ENCODE measurements at regions not wholly inside any gene's neighbourhood (a gene's known extent, or its start where the extent isn't known, plus 50 kb on each side); places are given as distances from the start of the nearest gene placed in this dataset.

GRCh38 chr5:117010574-117010973, 436.0 kb upstream of the SEMA6A start:
- no peak for TF ChIP-seq JUN (IDR thresholded peaks at IDR 0.05; ENCODE audit: borderline replicate concordance, insufficient read depth, insufficient read length, low read depth)
- no peak for TF ChIP-seq EZH2 (IDR thresholded peaks at IDR 0.05; ENCODE audit: borderline replicate concordance, low read depth, low read length, severe bottlenecking)
- TF ChIP-seq MYC (IDR thresholded peaks at IDR 0.05; ENCODE audit: low read depth, low read length), result no peak
- no peak for TF ChIP-seq POLR2A (IDR thresholded peaks at IDR 0.05; ENCODE audit: low read depth, low read length)
- TF ChIP-seq POLR2AphosphoS5 (IDR thresholded peaks at IDR 0.05; ENCODE audit: insufficient read depth, low read depth, low read length), result no peak
- TF ChIP-seq, protein P1, sequence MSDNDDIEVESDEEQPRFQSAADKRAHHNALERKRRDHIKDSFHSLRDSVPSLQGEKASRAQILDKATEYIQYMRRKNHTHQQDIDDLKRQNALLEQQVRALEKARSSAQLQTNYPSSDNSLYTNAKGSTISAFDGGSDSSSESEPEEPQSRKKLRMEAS (IDR thresholded peaks at IDR 0.05; ENCODE audit: insufficient read depth, insufficient read length), result no peak
- TF ChIP-seq FOS (IDR thresholded peaks at IDR 0.05; ENCODE audit: borderline replicate concordance, insufficient read depth, low read length), result no peak
- no peak for TF ChIP-seq GATA2 (IDR thresholded peaks at IDR 0.05; ENCODE audit: insufficient read depth, insufficient read length, low read depth, low read length)
- TF ChIP-seq CTCF (IDR thresholded peaks at IDR 0.05; ENCODE audit: extremely low read depth in 1 of 2, insufficient read depth in 1 of 2, low read depth in 1 of 2, low read length in 2 of 2), result no peak
- Histone ChIP-seq H3K27ac (ENCODE audit: insufficient read depth, low read depth, low read length) (no peak overlapping the region), H3K4me2 (ENCODE audit: insufficient read depth, low read length) (no peak overlapping the region), H3K79me2 (ENCODE audit: control insufficient read depth, insufficient read depth, low read length) (no peaks in the 10 kb centered on the region), H3K9me1 (replicated peaks; ENCODE audit: control insufficient read depth, extremely low read depth, insufficient read depth, low read length) (no peaks in the 10 kb centered on the region), H3K4me1 (ENCODE audit: control insufficient read depth, extremely low read depth, insufficient read depth, low read length) (no peaks in the 10 kb centered on the region), H3K9ac (replicated peaks; ENCODE audit: extremely low read depth, insufficient read depth, low read length) (no peak overlapping the region), H3K36me3 (ENCODE audit: control insufficient read depth in 2 of 2, extremely low read depth in 1 of 2, insufficient read depth in 2 of 2, low read length in 2 of 2) (no peaks in the 10 kb centered on the region), H2AFZ (ENCODE audit: low read depth, low read length) (no peak overlapping the region), H3K4me3 (replicated peaks in 1 of 3; ENCODE audit: insufficient read depth in 1 of 3, low read depth in 1 of 3, low read length in 3 of 3) (no peak overlapping the region), H3K27me3 (ENCODE audit: control insufficient read depth in 2 of 2, insufficient read depth in 2 of 2, low read length in 2 of 2) (no peaks in the 10 kb centered on the region), H3K9me3 (replicated peaks; ENCODE audit: control insufficient read depth, insufficient read depth, low read length) (peaks cover 1% of the 10 kb centered on the region), H4K20me1 (replicated peaks; ENCODE audit: control insufficient read depth, extremely low read depth, insufficient read depth, low read length) (no peaks in the 10 kb centered on the region)
- intact Hi-C loops (cut with micrococcal nuclease) (no loop called here), dilution Hi-C loops (cut with MboI; ENCODE audit: extremely low pct_ligation_motif_present, low sequenced_read_pairs) (no loop called here)
- ChIA-PET POLR2A (no interaction called here), CTCF (no interaction called here)
- DNase-seq (ENCODE audit: low read depth, low spot score) (no peak), FAIRE-seq (no peak)
- BruUV-seq (replicated peaks), result no TSS peak
